H1 (cell line): ENCODE measurements at regions not wholly inside any gene's neighbourhood (a gene's known extent, or its start where the extent isn't known, plus 50 kb on each side); places are given as distances from the start of the nearest gene placed in this dataset.

Experiments
- EZH2 ChIP-seq: fragments of 200-600 bp; sonication (generic); IDR thresholded peaks from 2 replicates; pipeline ENCODE4 v1.7.1; 2012; ENCODE audit warnings: low read depth, mild to moderate bottlenecking, moderate library complexity, low read length, inconsistent platforms; ENCODE audit not compliant: severe bottlenecking
- GABPA ChIP-seq: IDR thresholded peaks from 2 replicates; pipeline ENCODE4 v1.6.1; 2011; ENCODE audit warnings: mild to moderate bottlenecking, low read length, moderate library complexity, borderline replicate concordance; ENCODE audit not compliant: insufficient read depth
- JUND ChIP-seq: IDR thresholded peaks from 2 replicates; pipeline ENCODE4 v1.6.1; 2011; ENCODE audit warnings: mild to moderate bottlenecking, improper control_type of control experiment, low read length
- POLR2A ChIP-seq, 2 experiments: IDR thresholded peaks; 1 replicate in 1 of 2; 2 replicates in 1 of 2; pipeline ENCODE4 v1.6.1; 2011; ENCODE audit warnings: low read depth in 2 of 2, low read length in 2 of 2, mild to moderate bottlenecking in 2 of 2; ENCODE audit errors: control extremely low read depth in 1 of 2
- POLR2AphosphoS5 ChIP-seq: IDR thresholded peaks from 2 replicates; pipeline ENCODE4 v1.6.1; 2011; ENCODE audit warnings: low read depth, low read length
- RAD21 ChIP-seq, 2 experiments: IDR thresholded peaks in 1 of 2; conservative IDR thresholded peaks in 1 of 2; 2 replicates each; pipeline ENCODE4 v1.6.1; 2011; ENCODE audit warnings: low read depth in 2 of 2, low read length in 2 of 2, improper control_type of control experiment in 1 of 2, inconsistent platforms in 1 of 2, mild to moderate bottlenecking in 1 of 2, moderate library complexity in 1 of 2
- SIN3A ChIP-seq, 2 experiments: IDR thresholded peaks in 1 of 2; conservative IDR thresholded peaks in 1 of 2; 2 replicates each; pipeline ENCODE4 v1.6.1; 2011 to 2012; ENCODE audit warnings: low read length in 2 of 2, improper control_type of control experiment in 1 of 2, low read depth in 1 of 2, mild to moderate bottlenecking in 1 of 2
- SP1 ChIP-seq: IDR thresholded peaks from 2 replicates; pipeline ENCODE4 v1.6.1; 2011; ENCODE audit warnings: low read depth, low read length
- TF ChIP-seq, protein P1 (sequence below), 3 experiments: IDR thresholded peaks; 1 replicate in 2 of 3; 2 replicates in 1 of 3; pipeline versions ENCODE4 v1.5.1 to v1.6.1; 2011; ENCODE audit warnings: low read length in 3 of 3, mild to moderate bottlenecking in 3 of 3, inconsistent platforms in 2 of 3, low read depth in 1 of 3, moderate library complexity in 1 of 3; ENCODE audit not compliant: insufficient read depth in 1 of 3; ENCODE audit errors: control extremely low read depth in 1 of 3
- TF ChIP-seq, protein P2 (sequence below): IDR thresholded peaks from 2 replicates; pipeline ENCODE4 v1.6.1; 2012; ENCODE audit warnings: low read length, inconsistent platforms

DNA sequence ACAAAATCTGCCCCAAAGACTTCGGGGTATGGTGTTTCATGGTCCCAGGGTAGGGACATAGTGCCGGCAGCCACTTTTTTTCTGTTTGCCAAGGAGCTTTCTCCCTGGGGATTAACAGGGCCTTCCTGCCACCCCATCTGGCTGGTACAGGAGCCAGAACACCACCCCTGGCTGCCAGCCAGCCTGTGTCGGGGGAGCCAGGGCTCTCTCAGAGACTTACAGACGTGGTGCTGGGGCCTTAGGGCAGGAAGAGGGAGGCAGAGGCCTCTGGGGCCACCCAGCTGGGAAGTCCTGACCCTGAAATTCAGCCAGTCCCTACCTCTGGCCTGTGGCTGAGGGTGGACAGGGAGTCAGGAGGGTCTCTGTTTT is 52.4 kb upstream of the CDON start:
- TF ChIP-seq, protein P1, sequence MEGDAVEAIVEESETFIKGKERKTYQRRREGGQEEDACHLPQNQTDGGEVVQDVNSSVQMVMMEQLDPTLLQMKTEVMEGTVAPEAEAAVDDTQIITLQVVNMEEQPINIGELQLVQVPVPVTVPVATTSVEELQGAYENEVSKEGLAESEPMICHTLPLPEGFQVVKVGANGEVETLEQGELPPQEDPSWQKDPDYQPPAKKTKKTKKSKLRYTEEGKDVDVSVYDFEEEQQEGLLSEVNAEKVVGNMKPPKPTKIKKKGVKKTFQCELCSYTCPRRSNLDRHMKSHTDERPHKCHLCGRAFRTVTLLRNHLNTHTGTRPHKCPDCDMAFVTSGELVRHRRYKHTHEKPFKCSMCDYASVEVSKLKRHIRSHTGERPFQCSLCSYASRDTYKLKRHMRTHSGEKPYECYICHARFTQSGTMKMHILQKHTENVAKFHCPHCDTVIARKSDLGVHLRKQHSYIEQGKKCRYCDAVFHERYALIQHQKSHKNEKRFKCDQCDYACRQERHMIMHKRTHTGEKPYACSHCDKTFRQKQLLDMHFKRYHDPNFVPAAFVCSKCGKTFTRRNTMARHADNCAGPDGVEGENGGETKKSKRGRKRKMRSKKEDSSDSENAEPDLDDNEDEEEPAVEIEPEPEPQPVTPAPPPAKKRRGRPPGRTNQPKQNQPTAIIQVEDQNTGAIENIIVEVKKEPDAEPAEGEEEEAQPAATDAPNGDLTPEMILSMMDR (IDR thresholded peaks at IDR 0.05; ENCODE audit: control extremely low read depth in 1 of 3, insufficient read depth in 1 of 3, low read depth in 1 of 3, low read length in 3 of 3), result no peak
- TF ChIP-seq SIN3A (conservative IDR thresholded peaks at IDR 0.05 in 1 of 2, IDR thresholded peaks at IDR 0.05 in 1 of 2; ENCODE audit: low read depth in 1 of 2, low read length in 2 of 2), result no peak
- TF ChIP-seq EZH2, result no peak
- no peak for TF ChIP-seq POLR2A (IDR thresholded peaks at IDR 0.05; ENCODE audit: control extremely low read depth in 1 of 2, low read depth in 2 of 2, low read length in 2 of 2)
- TF ChIP-seq GABPA, result no peak
- TF ChIP-seq RAD21 (IDR thresholded peaks at IDR 0.05 in 1 of 2, conservative IDR thresholded peaks at IDR 0.05 in 1 of 2; ENCODE audit: low read depth in 2 of 2, low read length in 2 of 2), result no peak
- TF ChIP-seq, protein P2, sequence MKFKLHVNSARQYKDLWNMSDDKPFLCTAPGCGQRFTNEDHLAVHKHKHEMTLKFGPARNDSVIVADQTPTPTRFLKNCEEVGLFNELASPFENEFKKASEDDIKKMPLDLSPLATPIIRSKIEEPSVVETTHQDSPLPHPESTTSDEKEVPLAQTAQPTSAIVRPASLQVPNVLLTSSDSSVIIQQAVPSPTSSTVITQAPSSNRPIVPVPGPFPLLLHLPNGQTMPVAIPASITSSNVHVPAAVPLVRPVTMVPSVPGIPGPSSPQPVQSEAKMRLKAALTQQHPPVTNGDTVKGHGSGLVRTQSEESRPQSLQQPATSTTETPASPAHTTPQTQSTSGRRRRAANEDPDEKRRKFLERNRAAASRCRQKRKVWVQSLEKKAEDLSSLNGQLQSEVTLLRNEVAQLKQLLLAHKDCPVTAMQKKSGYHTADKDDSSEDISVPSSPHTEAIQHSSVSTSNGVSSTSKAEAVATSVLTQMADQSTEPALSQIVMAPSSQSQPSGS, result no peak
- no peak for TF ChIP-seq SP1
- no peak for TF ChIP-seq JUND
- no peak for TF ChIP-seq POLR2AphosphoS5
